ENCODE measurements at regions not wholly inside any gene's neighbourhood (a gene's known extent, or its start where the extent isn't known, plus 50 kb on each side); places are given as distances from the start of the nearest gene placed in this dataset.

- TF ChIP-seq EZH2phosphoT487 (IDR thresholded peaks at IDR 0.05; ENCODE audit: borderline replicate concordance): no peak
- no peak for TF ChIP-seq CTCF (conservative IDR thresholded peaks at IDR 0.05; ENCODE audit: low read length)
- H3K27me3 ChIP-seq (ENCODE audit: insufficient read depth, low read length, poor library complexity, severe bottlenecking): no peaks in the 10 kb centered on the region
Observed at GRCh38 chr1:30060738-30061137, 662.6 kb downstream of the MATN1 start.

GRCh38 chr1:30058970-30059369, 664.4 kb downstream of the MATN1 start:
- no peak overlapping the region for H2AFZ ChIP-seq (ENCODE audit: low read length)
- H3K27me3 ChIP-seq (ENCODE audit: insufficient read depth, low read length, poor library complexity, severe bottlenecking): no peaks in the 10 kb centered on the region
- TF ChIP-seq EZH2phosphoT487 (IDR thresholded peaks at IDR 0.05; ENCODE audit: borderline replicate concordance) (no peak), CTCF (conservative IDR thresholded peaks at IDR 0.05; ENCODE audit: low read length) (no peak)
- no peak overlapping the region for H3K4me2 ChIP-seq (ENCODE audit: low read depth, low read length, poor library complexity, severe bottlenecking)
- H3K9me2 ChIP-seq (replicated peaks; ENCODE audit: low read depth, low read length): no peaks in the 10 kb centered on the region
- H3K9ac ChIP-seq (ENCODE audit: low read depth, low read length, poor library complexity, severe bottlenecking): no peak overlapping the region
- H3F3A ChIP-seq (ENCODE audit: low read depth): no peaks in the 10 kb centered on the region
- H3K36me3 ChIP-seq (ENCODE audit: insufficient read depth, low read length): no peaks in the 10 kb centered on the region
- no peaks in the 10 kb centered on the region for H3K79me2 ChIP-seq (ENCODE audit: insufficient read depth, low read length)
- H3K9me3 ChIP-seq (ENCODE audit: insufficient read depth, low read depth, low read length): no peaks in the 10 kb centered on the region
- H4K20me1 ChIP-seq (ENCODE audit: insufficient read depth, low read length, poor library complexity, severe bottlenecking): no peaks in the 10 kb centered on the region
- no peak overlapping the region for H3K4me3 ChIP-seq (ENCODE audit: low read length, poor library complexity, severe bottlenecking)
- no peaks in the 10 kb centered on the region for H3K4me1 ChIP-seq (ENCODE audit: insufficient read depth, low read length, poor library complexity, severe bottlenecking)

More at GRCh38 chr1:30060738-30061137, 662.6 kb downstream of the MATN1 start:
- Histone ChIP-seq H3K4me1 (ENCODE audit: insufficient read depth, low read length, poor library complexity, severe bottlenecking) (no peaks in the 10 kb centered on the region), H3F3A (ENCODE audit: low read depth) (no peaks in the 10 kb centered on the region), H2AFZ (ENCODE audit: low read length) (no peak overlapping the region), H3K9ac (ENCODE audit: low read depth, low read length, poor library complexity, severe bottlenecking) (no peak overlapping the region), H4K20me1 (ENCODE audit: insufficient read depth, low read length, poor library complexity, severe bottlenecking) (no peaks in the 10 kb centered on the region), H3K79me2 (ENCODE audit: insufficient read depth, low read length) (no peaks in the 10 kb centered on the region), H3K36me3 (ENCODE audit: insufficient read depth, low read length) (no peaks in the 10 kb centered on the region), H3K4me2 (ENCODE audit: low read depth, low read length, poor library complexity, severe bottlenecking) (no peak overlapping the region), H3K9me2 (replicated peaks; ENCODE audit: low read depth, low read length) (no peaks in the 10 kb centered on the region), H3K9me3 (ENCODE audit: insufficient read depth, low read depth, low read length) (no peaks in the 10 kb centered on the region), H3K4me3 (ENCODE audit: low read length, poor library complexity, severe bottlenecking) (no peak overlapping the region)

GRCh38 chr1:30054126-30054525, 669.3 kb downstream of the MATN1 start:
- no peak overlapping the region for H3K4me2 ChIP-seq (ENCODE audit: low read depth, low read length, poor library complexity, severe bottlenecking)
- no peaks in the 10 kb centered on the region for H3F3A ChIP-seq (ENCODE audit: low read depth)
- TF ChIP-seq EZH2phosphoT487 (IDR thresholded peaks at IDR 0.05; ENCODE audit: borderline replicate concordance) (no peak), CTCF (conservative IDR thresholded peaks at IDR 0.05; ENCODE audit: low read length) (no peak)
- no peaks in the 10 kb centered on the region for H3K9me3 ChIP-seq (ENCODE audit: insufficient read depth, low read depth, low read length)
- H3K9ac ChIP-seq (ENCODE audit: low read depth, low read length, poor library complexity, severe bottlenecking): no peak overlapping the region
- no peaks in the 10 kb centered on the region for H3K9me2 ChIP-seq (replicated peaks; ENCODE audit: low read depth, low read length)
- no peak overlapping the region for H2AFZ ChIP-seq (ENCODE audit: low read length)
- H4K20me1 ChIP-seq (ENCODE audit: insufficient read depth, low read length, poor library complexity, severe bottlenecking): no peaks in the 10 kb centered on the region
- H3K36me3 ChIP-seq (ENCODE audit: insufficient read depth, low read length): no peaks in the 10 kb centered on the region
- no peaks in the 10 kb centered on the region for H3K4me1 ChIP-seq (ENCODE audit: insufficient read depth, low read length, poor library complexity, severe bottlenecking)
- H3K79me2 ChIP-seq (ENCODE audit: insufficient read depth, low read length): no peaks in the 10 kb centered on the region
- no peaks in the 10 kb centered on the region for H3K27me3 ChIP-seq (ENCODE audit: insufficient read depth, low read length, poor library complexity, severe bottlenecking)
- H3K4me3 ChIP-seq (ENCODE audit: low read length, poor library complexity, severe bottlenecking): no peak overlapping the region
